A673 (cell line): ENCODE measurements at regions not wholly inside any gene's neighbourhood (a gene's known extent, or its start where the extent isn't known, plus 50 kb on each side); places are given as distances from the start of the nearest gene placed in this dataset.

ENCODE experiments used
- BruUV-seq: library from RNA; stranded (reverse); fragments of 400-500 nt; replicated peaks from 2 replicates; lab custom pipeline; 2021; lab: Mats Ljungman, UMichigan
- CTCF ChIA-PET: fragments of 300-600 bp; sonication (Branson Sonifier 250); formaldehyde crosslinking; loops from one replicate; lab custom pipeline; 2022; ENCODE audit warnings: antibody characterized with exemption; lab: Charles Lee
- POLR2A ChIA-PET: fragments of 300-600 bp; sonication (Branson Sonifier 250); formaldehyde crosslinking; loops from one replicate; lab custom pipeline; 2022; ENCODE audit warnings: antibody characterized with exemption; ENCODE audit not compliant: low non-redundant PET; lab: Charles Lee
- DNase-seq: peaks from one replicate; pipeline ENCODE4 v3.0.0-alpha.2; 2015; ENCODE audit warnings: low spot score
- H3K27ac ChIP-seq: fragments of 200-600 bp; sonication (generic); 2 replicates; pipeline ENCODE4 v1.5.1; 2016; ENCODE audit warnings: mixed run types, low read depth, mild to moderate bottlenecking, mixed read lengths, antibody characterized with exemption, low read length; ENCODE audit not compliant: poor library complexity, severe bottlenecking
- H3K27me3 ChIP-seq: fragments of 200-600 bp; sonication (generic); replicated peaks from 2 replicates; pipeline ENCODE4 v1.6.1; 2017; ENCODE audit warnings: mixed run types, low read depth, mild to moderate bottlenecking, mixed read lengths, antibody characterized with exemption, low read length; ENCODE audit not compliant: insufficient read depth, poor library complexity
- H3K36me3 ChIP-seq: fragments of 200-600 bp; sonication (generic); 2 replicates; pipeline ENCODE4 v1.6.1; 2016; ENCODE audit warnings: mixed run types, mild to moderate bottlenecking, mixed read lengths, antibody characterized with exemption, low read length; ENCODE audit not compliant: insufficient read depth, poor library complexity, severe bottlenecking
- H3K4me1 ChIP-seq: fragments of 200-600 bp; sonication (generic); 2 replicates; pipeline ENCODE4 v1.6.1; 2017; ENCODE audit warnings: mixed run types, mild to moderate bottlenecking, mixed read lengths, antibody characterized with exemption, low read length; ENCODE audit not compliant: insufficient read depth, poor library complexity, severe bottlenecking
- H3K4me3 ChIP-seq: fragments of 200-600 bp; sonication (generic); 2 replicates; pipeline ENCODE4 v1.5.1; 2016; ENCODE audit warnings: low read depth, mixed run types, mild to moderate bottlenecking, mixed read lengths, low read length; ENCODE audit not compliant: poor library complexity, severe bottlenecking
- H3K9me3 ChIP-seq: fragments of 200-600 bp; sonication (generic); 2 replicates; pipeline ENCODE4 v1.6.1; 2016; ENCODE audit warnings: mixed run types, low read depth, mild to moderate bottlenecking, mixed read lengths, antibody characterized with exemption, low read length; ENCODE audit not compliant: poor library complexity, severe bottlenecking
- CTCF ChIP-seq: fragments of 300-800, 200-600 bp; sonication (generic); conservative IDR thresholded peaks from 2 replicates; pipeline ENCODE4 v1.5.1; 2017; ENCODE audit warnings: low read depth, mild to moderate bottlenecking, antibody characterized with exemption, low read length, moderate library complexity, mixed read lengths
- EZH2 ChIP-seq: fragments of 200-600 bp; sonication (generic); IDR thresholded peaks from 2 replicates; pipeline ENCODE4 v1.6.1; 2017; ENCODE audit warnings: borderline replicate concordance, low read depth, mild to moderate bottlenecking, mixed read lengths, antibody characterized with exemption, low read length; ENCODE audit not compliant: poor library complexity, severe bottlenecking
- intact Hi-C: fragments of 100-400 bp; cut with micrococcal nuclease; formaldehyde crosslinking; loops from one replicate; pipeline ENCODE4 v1.10.0; 2022; ENCODE audit not compliant: unreplicated experiment

- BruUV-seq = no TSS peak
- intact Hi-C loops = no loop called here
- ChIA-PET CTCF (no interaction called here), POLR2A (no interaction called here)
- H3K36me3 ChIP-seq = no peaks in the 10 kb centered on the region
- H3K27me3 ChIP-seq = no peaks in the 10 kb centered on the region
- no peaks in the 10 kb centered on the region for H3K9me3 ChIP-seq
- DNase-seq = no peak
- no peak overlapping the region for H3K27ac ChIP-seq
- H3K4me3 ChIP-seq = no peak overlapping the region
- TF ChIP-seq EZH2 = no peak
- TF ChIP-seq CTCF = no peak
- H3K4me1 ChIP-seq = no peaks in the 10 kb centered on the region
Measured at GRCh38 chr18:11322716-11323115, 173.3 kb upstream of the PIEZO2 start.

DNA sequence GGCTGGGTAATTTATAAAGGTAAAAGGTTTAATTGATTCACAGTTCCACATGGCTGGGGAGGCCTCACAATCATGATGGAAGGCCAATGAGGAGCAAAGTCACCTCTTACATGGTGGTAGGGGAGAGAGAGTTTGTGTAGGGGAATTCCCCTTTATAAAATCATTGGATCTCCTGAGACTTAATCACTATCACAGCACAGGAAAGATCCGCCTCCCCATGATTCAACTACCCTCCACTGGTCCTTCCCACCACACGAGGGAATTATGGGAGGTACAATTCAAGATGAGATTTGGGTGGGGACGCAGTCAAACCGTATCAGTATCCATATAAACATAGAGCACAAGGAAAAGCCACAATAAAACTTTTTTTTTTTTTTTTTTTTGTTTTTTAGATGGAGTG, 172.6 kb upstream of the PIEZO2 start:
- TF ChIP-seq CTCF (no peak), EZH2 (no peak)
- H3K27me3 ChIP-seq = peaks cover 2% of the 10 kb centered on the region
- DNase-seq = no peak
- ChIA-PET CTCF (no interaction called here), POLR2A (no interaction called here)
- H3K27ac ChIP-seq = no peak overlapping the region
- no TSS peak for BruUV-seq
- no peaks in the 10 kb centered on the region for H3K9me3 ChIP-seq
- H3K36me3 ChIP-seq = no peaks in the 10 kb centered on the region
- intact Hi-C loops = no loop called here
- H3K4me1 ChIP-seq = no peaks in the 10 kb centered on the region
- no peak overlapping the region for H3K4me3 ChIP-seq

GRCh38 chr18:11320986-11321385, 171.6 kb upstream of the PIEZO2 start:
- H3K36me3 ChIP-seq = no peaks in the 10 kb centered on the region
- no peak for TF ChIP-seq CTCF
- no peak for TF ChIP-seq EZH2
- DNase-seq = peak; percentile 37
- ChIA-PET CTCF (no interaction called here), POLR2A (no interaction called here)
- no peak overlapping the region for H3K27ac ChIP-seq
- H3K4me3 ChIP-seq = no peak overlapping the region
- peaks cover 12% of the 10 kb centered on the region for H3K27me3 ChIP-seq
- H3K9me3 ChIP-seq = no peaks in the 10 kb centered on the region
- H3K4me1 ChIP-seq = no peaks in the 10 kb centered on the region
- BruUV-seq = no TSS peak
- intact Hi-C loops = no loop called here
